ENCODE measurements at regions not wholly inside any gene's neighbourhood (a gene's known extent, or its start where the extent isn't known, plus 50 kb on each side); places are given as distances from the start of the nearest gene placed in this dataset.

DNA sequence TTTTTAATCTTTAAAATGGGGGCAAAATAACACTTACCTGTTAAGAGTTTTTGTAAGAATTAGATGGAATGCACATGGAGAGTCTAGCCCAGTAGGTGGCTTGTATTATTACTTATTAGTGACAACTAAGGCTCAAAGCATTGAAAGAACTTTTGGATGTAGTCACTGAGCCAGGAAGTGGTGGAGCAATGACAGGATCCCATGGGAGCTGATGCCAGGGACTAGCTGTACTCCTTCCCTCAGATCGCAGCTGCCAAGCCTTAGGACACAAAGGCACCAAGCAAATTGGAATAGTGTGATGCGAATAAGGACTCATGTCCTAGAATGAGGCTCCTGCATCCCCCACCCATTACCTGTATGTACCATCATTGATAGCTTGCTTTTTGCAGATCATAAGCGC is 370.4 kb upstream of the RGMA start:
- TF ChIP-seq HDAC6 (IDR thresholded peaks at IDR 0.05; ENCODE audit: low read depth, low read length) = no peak
- no peak for TF ChIP-seq CHD1 (IDR thresholded peaks at IDR 0.05; ENCODE audit: low read length)
- TF ChIP-seq TAF1 (IDR thresholded peaks at IDR 0.05; ENCODE audit: control insufficient read depth, extremely low read depth, insufficient read depth, low read length, severe bottlenecking) = no peak
- no peak for TF ChIP-seq FOS (IDR thresholded peaks at IDR 0.05; ENCODE audit: extremely low read depth, insufficient read length)

Data from K562 (cell line).